IPS DF 6.9 (cell line): ENCODE measurements at regions not wholly inside any gene's neighbourhood (a gene's known extent, or its start where the extent isn't known, plus 50 kb on each side); places are given as distances from the start of the nearest gene placed in this dataset.
"Not testable (repeated sequence)": the region's sequence is repeated elsewhere in the genome, so short reads cannot be mapped to it uniquely, and the experiment has no call there.

Source experiments
- DNase-seq: peaks from one replicate; pipeline ENCODE4 v3.0.0-alpha.2; 2013; ENCODE audit warnings: low read depth, low spot score
- H3K27ac ChIP-seq: one replicate; pipeline ENCODE4 v1.5.1; 2013; ENCODE audit warnings: low read length, control low read depth
- H3K27me3 ChIP-seq: 2 replicates; pipeline ENCODE4 v1.6.1; 2013; ENCODE audit warnings: mild to moderate bottlenecking, low read length; ENCODE audit not compliant: control insufficient read depth, insufficient read depth
- H3K36me3 ChIP-seq: 2 replicates; pipeline ENCODE4 v1.6.1; 2013; ENCODE audit warnings: low read length; ENCODE audit not compliant: control insufficient read depth, insufficient read depth
- H3K4me1 ChIP-seq: 2 replicates; pipeline ENCODE4 v1.6.1; 2013; ENCODE audit warnings: low read length; ENCODE audit not compliant: control insufficient read depth, insufficient read depth
- H3K4me3 ChIP-seq: 2 replicates; pipeline ENCODE4 v1.5.1; 2013; ENCODE audit warnings: mild to moderate bottlenecking, low read length
- H3K9me3 ChIP-seq: 2 replicates; pipeline ENCODE4 v1.6.1; 2013; ENCODE audit warnings: low read length, inconsistent platforms; ENCODE audit not compliant: control insufficient read depth, insufficient read depth
- WGBS: extraction: QIAGEN DNeasy Blood & Tissue Kit; methylation state at CpG from one replicate; pipeline ENCODE4 v1.1.7; 2013; ENCODE audit warnings: mixed read lengths, missing lambda C conversion rate; ENCODE audit not compliant: insufficient read length, insufficient coverage; 5-methylcytosine and 5-hydroxymethylcytosine counted together

GRCh38 chr18:8882632-8883408, 177.5 kb downstream of the MTCL1 start:
- peak; percentile 18 for DNase-seq
- no peaks in the 10 kb centered on the region for H3K27me3 ChIP-seq
- no peak overlapping the region for H3K27ac ChIP-seq
- no CpG with 5 or more reads among the region's 15 CpGs for WGBS
- H3K4me3 ChIP-seq: no peak overlapping the region
- H3K9me3 ChIP-seq: no peaks in the 10 kb centered on the region
- H3K4me1 ChIP-seq: no peaks in the 10 kb centered on the region
- H3K36me3 ChIP-seq: no peaks in the 10 kb centered on the region

GRCh38 chr18:8883409-8883668, 178.0 kb downstream of the MTCL1 start:
- Histone ChIP-seq H3K4me3 (no peak overlapping the region), H3K36me3 (no peaks in the 10 kb centered on the region), H3K27ac (no peak overlapping the region), H3K9me3 (no peaks in the 10 kb centered on the region), H3K4me1 (no peaks in the 10 kb centered on the region), H3K27me3 (no peaks in the 10 kb centered on the region)
- DNase-seq: no peak
- no CpG with 5 or more reads among the region's 1 CpG for WGBS

- WGBS: no CpG with 5 or more reads among the region's 2 CpGs
- not testable (repeated sequence) for H3K4me1 ChIP-seq, H3K27ac ChIP-seq, H3K27me3 ChIP-seq, H3K9me3 ChIP-seq, H3K4me3 ChIP-seq, DNase-seq, H3K36me3 ChIP-seq
These were observed 182.5 kb downstream of the MTCL1 start for GRCh38 chr18:8887877-8888276.

GRCh38 chr18:8889489-8889888, 184.1 kb downstream of the MTCL1 start:
- no peaks in the 10 kb centered on the region for H3K9me3 ChIP-seq
- no peak for DNase-seq
- H3K27ac ChIP-seq: no peak overlapping the region
- H3K36me3 ChIP-seq: no peaks in the 10 kb centered on the region
- H3K4me3 ChIP-seq: no peak overlapping the region
- WGBS: no CpG with 5 or more reads among the region's 2 CpGs
- no peaks in the 10 kb centered on the region; the same call in 1 of the 2 replicates for H3K4me1 ChIP-seq
- no peaks in the 10 kb centered on the region for H3K27me3 ChIP-seq

- H3K27ac ChIP-seq, DNase-seq, H3K9me3 ChIP-seq, H3K36me3 ChIP-seq, H3K27me3 ChIP-seq, H3K4me3 ChIP-seq, H3K4me1 ChIP-seq: not testable (repeated sequence)
- WGBS: no CpG with 5 or more reads among the region's 3 CpGs
These were observed 185.1 kb downstream of the MTCL1 start for GRCh38 chr18:8890503-8890902.

- DNase-seq: peak; percentile 67
- no peaks in the 10 kb centered on the region for H3K36me3 ChIP-seq
- H3K4me3 ChIP-seq: no peak overlapping the region
- no peaks in the 10 kb centered on the region; the same call in 1 of the 2 replicates for H3K9me3 ChIP-seq
- WGBS: no CpG with 5 or more reads among the region's 4 CpGs
- no peaks in the 10 kb centered on the region for H3K27me3 ChIP-seq
- H3K27ac ChIP-seq: no peak overlapping the region
- no peaks in the 10 kb centered on the region; the same call in 1 of the 2 replicates for H3K4me1 ChIP-seq
These were observed 185.7 kb downstream of the MTCL1 start for GRCh38 chr18:8890957-8891464.

GRCh38 chr18:8893221-8893620, 187.9 kb downstream of the MTCL1 start:
- no peaks in the 10 kb centered on the region for H3K36me3 ChIP-seq
- no peaks in the 10 kb centered on the region; the same call in 1 of the 2 replicates for H3K4me1 ChIP-seq
- H3K4me3 ChIP-seq: no peak overlapping the region
- no CpG with 5 or more reads among the region's 2 CpGs for WGBS
- H3K9me3 ChIP-seq: no peaks in the 10 kb centered on the region; the same call in 1 of the 2 replicates
- DNase-seq: no peak
- H3K27me3 ChIP-seq: no peaks in the 10 kb centered on the region
- H3K27ac ChIP-seq: no peak overlapping the region

GRCh38 chr18:8893628-8894231, 188.4 kb downstream of the MTCL1 start:
- Histone ChIP-seq H3K27me3 (no peaks in the 10 kb centered on the region), H3K4me1 (no peaks in the 10 kb centered on the region; the same call in 1 of the 2 replicates), H3K4me3 (no peak overlapping the region), H3K9me3 (no peaks in the 10 kb centered on the region; the same call in 1 of the 2 replicates), H3K27ac (no peak overlapping the region), H3K36me3 (no peaks in the 10 kb centered on the region)
- DNase-seq: no peak
- WGBS: no CpG with 5 or more reads among the region's 2 CpGs

- no peaks in the 10 kb centered on the region for H3K27me3 ChIP-seq
- WGBS: no CpG with 5 or more reads among the region's 3 CpGs
- no peak for DNase-seq
- H3K36me3 ChIP-seq: no peaks in the 10 kb centered on the region
- no peaks in the 10 kb centered on the region; the same call in 1 of the 2 replicates for H3K4me1 ChIP-seq
- no peaks in the 10 kb centered on the region; the same call in 1 of the 2 replicates for H3K9me3 ChIP-seq
- no peak overlapping the region for H3K27ac ChIP-seq
- H3K4me3 ChIP-seq: no peak overlapping the region
These were observed 189.5 kb downstream of the MTCL1 start for GRCh38 chr18:8894823-8895222.

GRCh38 chr18:8895341-8895740, 190.0 kb downstream of the MTCL1 start:
- Histone ChIP-seq H3K27me3 (no peaks in the 10 kb centered on the region), H3K9me3 (no peaks in the 10 kb centered on the region; the same call in 1 of the 2 replicates), H3K4me1 (no peaks in the 10 kb centered on the region; the same call in 1 of the 2 replicates), H3K27ac (no peak overlapping the region), H3K4me3 (no peak overlapping the region), H3K36me3 (no peaks in the 10 kb centered on the region)
- DNase-seq: no peak
- WGBS: no CpG with 5 or more reads among the region's 1 CpG
